Right ventricle myocardium superior (tissue), 1 donor: ENCODE measurements at regions not wholly inside any gene's neighbourhood (a gene's known extent, or its start where the extent isn't known, plus 50 kb on each side); places are given as distances from the start of the nearest gene placed in this dataset.

ENCODE experiments used
- ATAC-seq: fragments of 200-7000 bp; cut with Tn5 transposase; one replicate; pipeline ENCODE4 v1.9.1; 2020; ENCODE audit warnings: mild to moderate bottlenecking; ENCODE audit not compliant: poor library complexity
- DNase-seq: peaks from one replicate; pipeline ENCODE4 v3.0.0-alpha.2; 2020
- intact Hi-C: fragments of 100-400 bp; cut with DNase I; formaldehyde crosslinking; loops from one replicate; pipeline ENCODE4 v1.11.2; 2022
- donor health status: DM: no; HTN: yes; CAD: no; lungs with severe emphysema.

- no peak for ATAC-seq
- no peak for DNase-seq
- intact Hi-C loops, result no loop called here
These were observed 54.4 kb upstream of the IQCM start for GRCh38 chr4:149870008-149870407.

GRCh38 chr4:149881744-149882143 is 66.1 kb upstream of the IQCM start:
- no peak for DNase-seq
- peak; percentile 70 for ATAC-seq
- intact Hi-C loops, result no loop called here

- intact Hi-C loops, result no loop called here
These were observed 66.6 kb upstream of the IQCM start for GRCh38 chr4:149882251-149882650.

GRCh38 chr4:149884046-149884445 is 68.4 kb upstream of the IQCM start:
- intact Hi-C loops, result no loop called here
- ATAC-seq (peak; percentile 90), DNase-seq (peak; percentile 60)

More at GRCh38 chr4:149882251-149882650, 66.6 kb upstream of the IQCM start:
- DNase-seq (no peak), ATAC-seq (no peak)

GRCh38 chr4:149884529-149885181 is 69.0 kb upstream of the IQCM start:
- DNase-seq, result no peak
- peak; percentile 27 for ATAC-seq
- intact Hi-C loops, result no loop called here

GRCh38 chr4:149885896-149886295 is 70.3 kb upstream of the IQCM start:
- ATAC-seq, result no peak

GRCh38 chr4:149886786-149887490 is 71.3 kb upstream of the IQCM start:
- DNase-seq (no peak), ATAC-seq (no peak)
- intact Hi-C loops, result no loop called here

More at GRCh38 chr4:149885896-149886295, 70.3 kb upstream of the IQCM start:
- no peak for DNase-seq
- intact Hi-C loops, result no loop called here

GRCh38 chr4:149889991-149890390 is 74.3 kb upstream of the IQCM start:
- DNase-seq, result no peak
- ATAC-seq, result no peak
- intact Hi-C loops, result no loop called here

GRCh38 chr4:149890531-149890930 is 74.9 kb upstream of the IQCM start:
- no peak for ATAC-seq
- intact Hi-C loops, result no loop called here

GRCh38 chr4:149891426-149891825 is 75.8 kb upstream of the IQCM start:
- intact Hi-C loops, result no loop called here
- ATAC-seq (no peak), DNase-seq (no peak)

More at GRCh38 chr4:149890531-149890930, 74.9 kb upstream of the IQCM start:
- DNase-seq, result no peak

- no peak for DNase-seq
- intact Hi-C loops, result loop anchor here (5.0 kb wide), 1 partner anchor 524 kb away; no protein-coding TSS in a partner anchor
- ATAC-seq, result peak; percentile 63
These were observed 80.8 kb upstream of the IQCM start for GRCh38 chr4:149896432-149896831.

GRCh38 chr4:149897783-149898182 is 82.1 kb upstream of the IQCM start:
- ATAC-seq (peak; percentile 75), DNase-seq (no peak)
- intact Hi-C loops, result loop anchor here (5.0 kb wide), 1 partner anchor 525 kb away; no protein-coding TSS in a partner anchor

- DNase-seq, result no peak
- no peak for ATAC-seq
- intact Hi-C loops, result no loop called here
These were observed 85.5 kb upstream of the IQCM start for GRCh38 chr4:149901128-149901527.

GRCh38 chr4:149902242-149902641 is 86.6 kb upstream of the IQCM start:
- DNase-seq (no peak), ATAC-seq (no peak)
- intact Hi-C loops, result no loop called here

- DNase-seq (no peak), ATAC-seq (no peak)
- intact Hi-C loops, result no loop called here
These were observed 94.5 kb upstream of the IQCM start for GRCh38 chr4:149910177-149910576.

GRCh38 chr4:149910604-149911350 is 95.1 kb upstream of the IQCM start:
- DNase-seq (no peak), ATAC-seq (no peak)
- intact Hi-C loops, result no loop called here

GRCh38 chr4:149911354-149911753 is 95.7 kb upstream of the IQCM start:
- intact Hi-C loops, result no loop called here
- ATAC-seq, result no peak
- no peak for DNase-seq

GRCh38 chr4:149912000-149912399 is 96.4 kb upstream of the IQCM start:
- no peak for ATAC-seq
- no peak for DNase-seq
- intact Hi-C loops, result no loop called here
